HepG2 (cell line): ENCODE measurements at regions not wholly inside any gene's neighbourhood (a gene's known extent, or its start where the extent isn't known, plus 50 kb on each side); places are given as distances from the start of the nearest gene placed in this dataset.

Source experiments
- ATAC-seq: fragments of 200-7000 bp; cut with Tn5 transposase; 3 replicates; pipeline ENCODE4 v1.9.1; 2020; ENCODE audit warnings: mild to moderate bottlenecking, moderate library complexity
- BruUV-seq: library from RNA; stranded (reverse); fragments of 400-500 nt; replicated peaks from 2 replicates; lab custom pipeline; 2021; lab: Mats Ljungman, UMichigan
- CTCF ChIA-PET: fragments of 300-600 bp; formaldehyde crosslinking; extraction: SDS; loops from one replicate; lab custom pipeline; 2021; ENCODE audit warnings: low total read pairs, inconsistent platforms, low intra/inter-chr PET ratio; lab: Yijun Ruan, JAX
- POLR2A ChIA-PET: fragments of 350-600 bp; sonication (Branson Sonifier 250); formaldehyde crosslinking; loops from one replicate; lab custom pipeline; 2020; ENCODE audit warnings: antibody characterized with exemption, inconsistent platforms; lab: Yijun Ruan, JAX
- DNase-seq: peaks from one replicate; pipeline ENCODE4 v3.0.0-alpha.2; 2015; ENCODE audit warnings: low spot score
- FAIRE-seq: peaks from 3 replicates; lab custom pipeline; 2011; peaks lifted over from hg19 to GRCh38; lab: Jason Lieb, UNC
- H2AFZ ChIP-seq: one replicate; pipeline ENCODE4 v1.6.1; 2011; ENCODE audit warnings: low read length, inconsistent platforms
- H3K27ac ChIP-seq: fragments of 300-600 bp; 3 replicates; pipeline ENCODE4 v1.8.0; 2011; ENCODE audit warnings: mixed run types, mild to moderate bottlenecking, mixed read lengths, low read length, inconsistent platforms; ENCODE audit not compliant: insufficient read depth; ENCODE audit errors: extremely low read length
- H3K27me3 ChIP-seq, 2 experiments: fragments of 200-600 bp in 1 of 2; 2 replicates in 1 of 2; 3 replicates in 1 of 2; pipeline versions ENCODE4 v1.6.0 to v1.8.0; 2011; ENCODE audit warnings: low read length in 2 of 2, mild to moderate bottlenecking in 2 of 2, moderate library complexity in 2 of 2, inconsistent platforms in 1 of 2; ENCODE audit not compliant: insufficient read depth in 2 of 2, control insufficient read depth in 1 of 2
- H3K36me3 ChIP-seq, 2 experiments: fragments of 200-600 bp in 1 of 2; replicated peaks in 1 of 2; 2 replicates in 1 of 2; 3 replicates in 1 of 2; pipeline versions ENCODE4 v1.5.1 to v1.8.0; 2011; ENCODE audit warnings: low read length in 2 of 2, inconsistent platforms in 1 of 2; ENCODE audit not compliant: insufficient read depth in 2 of 2, control insufficient read depth in 1 of 2
- H3K4me1 ChIP-seq: 2 replicates; pipeline ENCODE4 v1.5.1; 2012; ENCODE audit warnings: low read length, inconsistent platforms; ENCODE audit not compliant: insufficient read depth
- H3K4me2 ChIP-seq: 2 replicates; pipeline ENCODE4 v1.6.0; 2011; ENCODE audit warnings: low read depth, low read length, inconsistent platforms
- H3K4me3 ChIP-seq, 3 experiments: fragments of 200-600 bp in 1 of 3; sonication (generic), shearing (Covaris generic) in 1 of 3; replicated peaks in 1 of 3; 2 replicates each; pipeline ENCODE4 v1.5.1; 2011 to 2016; ENCODE audit warnings: low read length in 3 of 3, inconsistent platforms in 2 of 3, low read depth in 2 of 3, mild to moderate bottlenecking in 2 of 3, control low read depth in 1 of 3, mixed read lengths in 1 of 3; ENCODE audit not compliant: insufficient read depth in 1 of 3
- H3K79me2 ChIP-seq: one replicate; pipeline ENCODE4 v1.6.1; 2011; ENCODE audit warnings: low read length, inconsistent platforms; ENCODE audit not compliant: insufficient read depth
- H3K9ac ChIP-seq: 2 replicates; pipeline ENCODE4 v1.6.0; 2011; ENCODE audit warnings: mild to moderate bottlenecking, low read depth, low read length, inconsistent platforms; ENCODE audit not compliant: insufficient read depth
- H3K9me3 ChIP-seq: 2 replicates; pipeline ENCODE4 v1.5.1; 2012; ENCODE audit warnings: mild to moderate bottlenecking, low read length
- H4K20me1 ChIP-seq: 2 replicates; pipeline ENCODE4 v1.6.0; 2011; ENCODE audit warnings: inconsistent platforms, mild to moderate bottlenecking, low read length, moderate library complexity; ENCODE audit not compliant: insufficient read depth
- CCDC6 ChIP-seq: sonication (generic); formaldehyde crosslinking; IDR thresholded peaks from 2 replicates; pipeline ENCODE4 v1.8.1; 2022; ENCODE audit warnings: mild to moderate bottlenecking, missing genetic modification reagents, moderate library complexity
- USF2 ChIP-seq, 2 experiments: sonication (generic) in 1 of 2; formaldehyde crosslinking in 1 of 2; IDR thresholded peaks; 2 replicates each; pipeline versions ENCODE4 v1.5.1 to v1.6.1; 2011 to 2020; ENCODE audit warnings: borderline replicate concordance in 1 of 2, low read depth in 1 of 2, low read length in 1 of 2, mild to moderate bottlenecking in 1 of 2, missing genetic modification reagents in 1 of 2, moderate library complexity in 1 of 2
- ZIK1 ChIP-seq: sonication (generic); formaldehyde crosslinking; IDR thresholded peaks from 2 replicates; pipeline ENCODE4 v1.5.0; 2020; ENCODE audit warnings: mild to moderate bottlenecking, low read depth, missing genetic modification reagents, borderline replicate concordance
- WGBS: methylation state at CpG from one replicate; pipeline ENCODE4 v1.1.6; 2017; ENCODE audit warnings: low lambda C conversion rate; 5-methylcytosine and 5-hydroxymethylcytosine counted together
- in situ Hi-C: cut with HindIII; loops from 2 replicates; pipeline ENCODE4 v1.10.0; 2017; ENCODE audit warnings: low pct_unique_long_range_greater_than_20kb; ENCODE audit not compliant: extremely low pct_ligation_motif_present
- intact Hi-C: fragments of 100-400 bp; cut with micrococcal nuclease; formaldehyde crosslinking; loops from one replicate; pipeline ENCODE4 v1.10.0; 2022; ENCODE audit not compliant: unreplicated experiment
- TF ChIP-seq, protein P1 (sequence below): fragments of 450-650 bp; IDR thresholded peaks from 2 replicates; pipeline ENCODE4 v1.6.1; 2016

DNA sequence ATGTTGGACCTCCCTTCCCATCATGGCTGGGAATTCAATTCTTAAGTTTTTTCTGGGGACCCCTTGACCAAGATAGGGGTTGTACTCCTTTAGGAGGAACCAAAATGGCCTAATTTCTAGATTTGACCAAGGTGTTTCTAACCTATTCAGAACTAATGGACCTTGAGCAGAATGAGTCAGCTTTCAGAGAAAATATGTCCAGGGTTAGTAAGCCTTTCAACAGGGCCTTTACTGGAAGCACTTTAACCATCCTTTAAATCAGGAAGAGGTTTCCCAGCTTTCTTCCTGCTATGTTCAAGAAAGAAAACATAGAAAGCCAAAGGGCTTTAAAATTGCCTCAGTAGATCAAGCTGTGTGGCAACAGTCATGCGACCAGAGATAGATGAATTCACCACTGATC, 1184.9 kb upstream of the ACVR2A start (continued):
- TF ChIP-seq USF2 (IDR thresholded peaks at IDR 0.05; ENCODE audit: low read depth, low read length) (no peak), USF2 (CRISPR knock-in tag; IDR thresholded peaks at IDR 0.05; ENCODE audit: borderline replicate concordance) (no peak)

DNA sequence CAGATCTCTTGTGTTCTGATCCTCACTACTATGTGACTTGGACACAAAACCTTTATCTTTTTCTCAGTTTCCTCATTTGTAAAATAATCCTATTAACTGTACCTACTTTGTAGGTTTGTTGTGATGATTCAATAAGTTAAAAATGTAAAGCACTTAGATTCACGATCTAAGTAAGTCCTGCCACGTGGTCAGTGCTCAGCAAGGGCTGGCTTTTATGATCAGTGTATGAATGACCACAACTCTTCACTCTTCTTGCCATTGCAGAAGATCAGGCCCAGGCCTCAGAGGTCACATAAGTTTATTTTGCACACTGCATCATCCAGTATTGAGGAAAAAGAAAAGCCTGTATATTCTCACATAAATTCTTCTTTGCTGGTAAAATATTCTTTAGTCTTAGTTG, 1192.5 kb upstream of the ACVR2A start:
- Histone ChIP-seq H4K20me1 (no peaks in the 10 kb centered on the region), H3K36me3 (no peaks in the 10 kb centered on the region), H3K9ac (no peak overlapping the region), H2AFZ (no peak overlapping the region), H3K9me3 (no peaks in the 10 kb centered on the region), H3K4me3 (no peak overlapping the region), H3K4me1 (no peaks in the 10 kb centered on the region), H3K79me2 (no peaks in the 10 kb centered on the region), H3K27ac (no peak overlapping the region), H3K27me3 (no peaks in the 10 kb centered on the region), H3K4me2 (no peak overlapping the region)
- TF ChIP-seq ZIK1 (CRISPR knock-in tag) (no peak), CCDC6 (CRISPR knock-in tag) (no peak)
- TF ChIP-seq, protein P1, sequence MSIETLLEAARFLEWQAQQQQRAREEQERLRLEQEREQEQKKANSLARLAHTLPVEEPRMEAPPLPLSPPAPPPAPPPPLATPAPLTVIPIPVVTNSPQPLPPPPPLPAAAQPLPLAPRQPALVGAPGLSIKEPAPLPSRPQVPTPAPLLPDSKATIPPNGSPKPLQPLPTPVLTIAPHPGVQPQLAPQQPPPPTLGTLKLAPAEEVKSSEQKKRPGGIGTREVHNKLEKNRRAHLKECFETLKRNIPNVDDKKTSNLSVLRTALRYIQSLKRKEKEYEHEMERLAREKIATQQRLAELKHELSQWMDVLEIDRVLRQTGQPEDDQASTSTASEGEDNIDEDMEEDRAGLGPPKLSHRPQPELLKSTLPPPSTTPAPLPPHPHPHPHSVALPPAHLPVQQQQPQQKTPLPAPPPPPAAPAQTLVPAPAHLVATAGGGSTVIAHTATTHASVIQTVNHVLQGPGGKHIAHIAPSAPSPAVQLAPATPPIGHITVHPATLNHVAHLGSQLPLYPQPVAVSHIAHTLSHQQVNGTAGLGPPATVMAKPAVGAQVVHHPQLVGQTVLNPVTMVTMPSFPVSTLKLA: 0 out of 2 replicates have a peak, but pooled peaks have one; percentile 25
- intact Hi-C loops: no loop called here
- BruUV-seq: no TSS peak
- DNase-seq (no peak), FAIRE-seq (no peak), ATAC-seq (no peak)
- in situ Hi-C loops: no loop called here
- POLR2A ChIA-PET: no interaction called here
- CTCF ChIA-PET: no interaction called here
- 0% methylated on average over 2 of the region's 2 CpGs for WGBS
